ENCODE measurements at regions not wholly inside any gene's neighbourhood (a gene's known extent, or its start where the extent isn't known, plus 50 kb on each side); places are given as distances from the start of the nearest gene placed in this dataset.

- Histone ChIP-seq H4K5ac (ENCODE audit: insufficient read length, low read depth, low read length) (no peak overlapping the region), H3K18ac (ENCODE audit: extremely low read depth, low read length) (no peak overlapping the region), H3K79me2 (ENCODE audit: control insufficient read depth in 1 of 2, insufficient read depth in 2 of 2, low read length in 2 of 2) (no peaks in the 10 kb centered on the region), H2AFZ (ENCODE audit: low read length) (no peak overlapping the region), H4K20me1 (replicated peaks in 1 of 2; ENCODE audit: control insufficient read depth in 1 of 2, insufficient read depth in 2 of 2, low read length in 2 of 2) (no peaks in the 10 kb centered on the region), H3K4me2 (ENCODE audit: insufficient read depth in 1 of 2, low read depth in 2 of 2, low read length in 2 of 2) (no peak overlapping the region), H3K4me1 (replicated peaks in 1 of 4; ENCODE audit: control insufficient read depth in 3 of 4, insufficient read depth in 4 of 4, low read length in 3 of 4) (no peaks in the 10 kb centered on the region), H4K8ac (ENCODE audit: extremely low read depth, insufficient read depth, low read length) (no peak overlapping the region), H2BK12ac (ENCODE audit: low read depth, low read length) (no peak overlapping the region), H2BK120ac (replicated peaks; ENCODE audit: low read depth, low read length) (no peak overlapping the region), H3K27me3 (replicated peaks in 1 of 4; ENCODE audit: control insufficient read depth in 3 of 4, extremely low read depth in 1 of 4, insufficient read depth in 3 of 4, low read length in 3 of 4) (no peaks in the 10 kb centered on the region), H3K4me3 (ENCODE audit: extremely low read depth in 1 of 4, insufficient read depth in 2 of 4, low read depth in 3 of 4, low read length in 4 of 4) (no peak overlapping the region), H2BK20ac (ENCODE audit: low read length) (no peak overlapping the region), H2BK15ac (ENCODE audit: low read length) (no peak overlapping the region), H3K9ac (replicated peaks in 1 of 4; ENCODE audit: extremely low read depth in 1 of 4, low read depth in 3 of 4, low read length in 3 of 4) (no peak overlapping the region), H3K23me2 (ENCODE audit: low read depth, low read length) (no peaks in the 10 kb centered on the region), H3K4ac (replicated peaks; ENCODE audit: insufficient read length, low read depth, low read length) (no peak overlapping the region), H3K23ac (ENCODE audit: insufficient read length) (no peak overlapping the region), H3K27ac (ENCODE audit: low read depth, low read length) (no peak overlapping the region), H3K9me3 (ENCODE audit: insufficient read depth in 2 of 2, low read depth in 1 of 2, low read length in 1 of 2) (no peaks in the 10 kb centered on the region), H3K36me3 (ENCODE audit: control insufficient read depth in 2 of 4, insufficient read depth in 4 of 4, low read length in 3 of 4) (no peaks in the 10 kb centered on the region), H3K79me1 (ENCODE audit: low read depth, low read length) (no peaks in the 10 kb centered on the region), H3K56ac (replicated peaks; ENCODE audit: insufficient read length, low read depth, low read length) (no peak overlapping the region), H4K91ac (replicated peaks; ENCODE audit: insufficient read length, low read length) (no peak overlapping the region), H2BK5ac (ENCODE audit: low read depth, low read length) (no peak overlapping the region), H3K14ac (ENCODE audit: insufficient read length) (no peak overlapping the region), H2AK5ac (ENCODE audit: low read depth, low read length) (no peak overlapping the region)
- CTCF ChIA-PET (ENCODE audit: partially characterized antibody): no interaction called here
- WGBS, 2 experiments (ENCODE audit: extremely low coverage in 1 of 2, insufficient coverage in 1 of 2, insufficient read length in 1 of 2, insufficient replicate concordance in 2 of 2, low coverage in 1 of 2, low lambda C conversion rate in 2 of 2, missing lambda C conversion rate in 1 of 2): 85% methylated on average over 5 of the region's 5 CpGs; no CpG with 5 or more reads in 1 of the 2 experiments
- TF ChIP-seq CHD1 (IDR thresholded peaks at IDR 0.05; ENCODE audit: low read depth, low read length) (no peak), TBP (IDR thresholded peaks at IDR 0.05; ENCODE audit: low read depth, low read length) (no peak)
- POLR2A ChIA-PET (ENCODE audit: partially characterized antibody): no interaction called here
- DNase-seq (ENCODE audit: low read depth in 1 of 2, low spot score in 2 of 2): no peak
- no peak for FAIRE-seq
Observed at GRCh38 chr4:141395919-141396318, 175.2 kb downstream of the ZNF330 start.

All from H1 (cell line).